Activated CD8-positive, alpha-beta T cell treated with anti-CD3 and anti-CD28 coated beads for 36 hours (primary cell): ENCODE measurements at regions not wholly inside any gene's neighbourhood (a gene's known extent, or its start where the extent isn't known, plus 50 kb on each side); places are given as distances from the start of the nearest gene placed in this dataset.

ENCODE experiments used
- ATAC-seq: fragments of 200-7000 bp; cut with Tn5 transposase; one replicate; pipeline ENCODE4 v1.10.0; 2021; ENCODE audit warnings: mild to moderate bottlenecking, moderate library complexity
- CTCF ChIA-PET: fragments of 350-600 bp; sonication (Branson Sonifier 250); formaldehyde crosslinking; loops from one replicate; lab custom pipeline; 2021; ENCODE audit warnings: antibody characterized with exemption; lab: Charles Lee
- POLR2A ChIA-PET: fragments of 350-600 bp; sonication (Branson Sonifier 250); formaldehyde crosslinking; loops from one replicate; lab custom pipeline; 2021; ENCODE audit warnings: antibody characterized with exemption; lab: Charles Lee
- DNase-seq: peaks from one replicate; pipeline ENCODE4 v3.0.0-alpha.2; 2020
- H3K27ac Mint-ChIP-seq: one replicate; pipeline ENCODE4 v1.8.0; 2021; ENCODE audit warnings: mild to moderate bottlenecking, mixed read lengths
- H3K27me3 Mint-ChIP-seq: one replicate; pipeline ENCODE4 v1.8.0; 2021; ENCODE audit warnings: mixed read lengths
- H3K36me3 Mint-ChIP-seq: one replicate; pipeline ENCODE4 v1.8.0; 2021; ENCODE audit warnings: low read depth, mixed read lengths
- H3K4me1 Mint-ChIP-seq: one replicate; pipeline ENCODE4 v1.8.0; 2021; ENCODE audit warnings: low read depth, mixed read lengths
- H3K4me3 Mint-ChIP-seq: one replicate; pipeline ENCODE4 v1.8.0; 2021; ENCODE audit warnings: mild to moderate bottlenecking, moderate library complexity, mixed read lengths
- H3K9me3 Mint-ChIP-seq: one replicate; pipeline ENCODE4 v1.8.0; 2021; ENCODE audit warnings: mixed read lengths
- CTCF ChIP-seq: fragments of 200-600 bp; IDR thresholded peaks from one replicate; pipeline ENCODE4 v1.8.0; 2022; ENCODE audit warnings: antibody characterized with exemption, mild to moderate bottlenecking
- intact Hi-C: fragments of 100-400 bp; cut with micrococcal nuclease; formaldehyde crosslinking; loops from one replicate; pipeline ENCODE4 v1.10.0; 2022

- intact Hi-C loops, result no loop called here
- Mint-ChIP-seq H3K27me3 (no peaks in the 10 kb centered on the region), H3K27ac (no peak overlapping the region), H3K36me3 (no peaks in the 10 kb centered on the region), H3K9me3 (peaks cover 4% of the 10 kb centered on the region), H3K4me1 (no peaks in the 10 kb centered on the region), H3K4me3 (no peak overlapping the region)
- POLR2A ChIA-PET, result no interaction called here
- no peak for TF ChIP-seq CTCF
- ATAC-seq (no peak), DNase-seq (no peak)
- CTCF ChIA-PET, result no interaction called here
Observed at GRCh38 chr5:85049020-85049419, 664.3 kb upstream of the EDIL3 start.

- intact Hi-C loops, result no loop called here
- Mint-ChIP-seq H3K4me3 (no peak overlapping the region), H3K27me3 (no peaks in the 10 kb centered on the region), H3K27ac (no peak overlapping the region), H3K36me3 (no peaks in the 10 kb centered on the region), H3K4me1 (no peaks in the 10 kb centered on the region), H3K9me3 (peaks cover 2% of the 10 kb centered on the region)
- ATAC-seq, result no peak
- ChIA-PET POLR2A (no interaction called here), CTCF (no interaction called here)
- no peak for DNase-seq
- no peak for TF ChIP-seq CTCF
Observed at GRCh38 chr5:85052826-85053225, 668.1 kb upstream of the EDIL3 start.

DNA sequence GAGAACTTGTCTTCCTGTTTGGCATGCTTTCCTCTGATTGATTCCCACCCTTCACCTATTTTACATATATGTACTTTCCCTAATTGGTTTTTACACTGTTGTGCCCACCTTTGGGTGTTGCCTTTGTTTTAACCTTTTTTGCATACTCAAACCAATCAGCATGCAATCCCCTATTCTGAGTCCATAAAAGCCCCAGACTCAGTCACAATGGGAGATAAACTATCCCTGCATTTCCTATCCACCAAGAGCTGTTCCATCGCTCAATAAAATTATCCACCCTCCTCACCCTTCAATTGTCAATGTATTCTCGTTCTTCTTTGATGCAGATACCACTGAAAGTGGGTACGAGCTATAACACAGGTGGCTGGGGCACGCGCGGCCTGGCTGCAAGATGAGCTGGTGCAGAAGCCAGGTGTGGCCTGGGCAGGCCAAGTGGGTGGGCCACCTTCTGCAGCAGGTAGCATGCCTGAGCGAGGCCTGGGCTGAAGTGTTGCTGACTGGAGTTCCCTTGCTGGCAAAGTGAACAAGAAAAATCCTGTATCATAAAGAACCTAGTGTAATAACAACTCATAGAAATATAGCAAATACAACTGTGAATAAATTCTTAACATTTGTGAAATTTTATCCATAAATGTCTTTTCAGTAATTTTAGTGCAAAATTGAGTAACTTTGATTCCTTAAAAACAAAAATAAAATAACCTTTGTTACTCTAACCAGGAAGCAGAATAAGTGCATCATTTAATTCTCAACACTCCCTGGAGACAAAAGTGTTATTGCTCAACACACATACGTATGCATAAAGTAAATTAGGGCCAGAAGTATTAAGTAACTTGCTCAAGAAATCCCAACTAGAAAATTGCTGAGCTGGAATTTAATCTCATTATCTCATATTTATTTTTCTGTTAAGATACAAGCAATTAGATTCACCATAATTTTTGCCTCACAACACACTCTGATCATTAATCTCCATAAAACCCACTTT is 685.3 kb upstream of the EDIL3 start:
- intact Hi-C loops, result no loop called here
- DNase-seq (no peak), ATAC-seq (no peak)
- TF ChIP-seq CTCF, result no peak
- H3K4me3 Mint-ChIP-seq, result no peak overlapping the region
- no peaks in the 10 kb centered on the region for H3K27me3 Mint-ChIP-seq
- peaks cover 2% of the 10 kb centered on the region for H3K9me3 Mint-ChIP-seq
- POLR2A ChIA-PET, result no interaction called here
- no peak overlapping the region for H3K27ac Mint-ChIP-seq
- H3K36me3 Mint-ChIP-seq, result no peaks in the 10 kb centered on the region
- CTCF ChIA-PET, result no interaction called here
- no peaks in the 10 kb centered on the region for H3K4me1 Mint-ChIP-seq

DNA sequence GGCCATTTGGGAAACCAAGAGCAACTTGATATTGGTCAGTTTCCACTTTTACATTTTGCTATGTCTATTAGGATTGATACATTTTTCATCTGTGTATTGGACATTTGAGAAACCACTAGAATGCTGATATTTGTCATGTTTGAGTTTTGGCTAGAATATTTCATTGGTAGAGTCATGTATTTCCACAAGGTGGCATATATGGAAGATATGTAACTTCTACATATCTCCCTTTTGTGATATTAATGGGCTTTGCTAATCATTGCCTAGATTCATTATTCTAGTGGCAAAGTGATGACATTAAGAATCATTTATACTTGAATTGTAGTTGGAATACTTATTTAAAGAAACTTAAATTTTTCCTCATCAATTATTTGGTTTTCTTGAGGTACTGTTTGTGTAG is 692.9 kb upstream of the EDIL3 start:
- no peak for TF ChIP-seq CTCF
- peaks cover 2% of the 10 kb centered on the region for H3K9me3 Mint-ChIP-seq
- H3K36me3 Mint-ChIP-seq, result no peaks in the 10 kb centered on the region
- no peak overlapping the region for H3K4me3 Mint-ChIP-seq
- no peaks in the 10 kb centered on the region for H3K27me3 Mint-ChIP-seq
- intact Hi-C loops, result no loop called here
- ATAC-seq (no peak), DNase-seq (no peak)
- ChIA-PET CTCF (no interaction called here), POLR2A (no interaction called here)
- H3K4me1 Mint-ChIP-seq, result no peaks in the 10 kb centered on the region
- H3K27ac Mint-ChIP-seq, result no peak overlapping the region

GRCh38 chr5:85096421-85096820 is 711.7 kb upstream of the EDIL3 start:
- ATAC-seq, result no peak
- CTCF ChIA-PET, result no interaction called here

More at GRCh38 chr5:85096421-85096820, 711.7 kb upstream of the EDIL3 start:
- DNase-seq, result no peak
- no peaks in the 10 kb centered on the region for H3K4me1 Mint-ChIP-seq
- POLR2A ChIA-PET, result no interaction called here
- no peak overlapping the region for H3K27ac Mint-ChIP-seq
- no peak for TF ChIP-seq CTCF
- no peaks in the 10 kb centered on the region for H3K27me3 Mint-ChIP-seq
- H3K9me3 Mint-ChIP-seq, result peaks cover 5% of the 10 kb centered on the region
- H3K36me3 Mint-ChIP-seq, result no peaks in the 10 kb centered on the region
- intact Hi-C loops, result no loop called here
- no peak overlapping the region for H3K4me3 Mint-ChIP-seq
